ENCODE measurements at regions not wholly inside any gene's neighbourhood (a gene's known extent, or its start where the extent isn't known, plus 50 kb on each side); places are given as distances from the start of the nearest gene placed in this dataset.

GRCh38 chr1:218711001-218711400 is 365.9 kb downstream of the TGFB2 start:
- Histone ChIP-seq H3K9me3 (ENCODE audit: control insufficient read depth in 2 of 2, low read length in 2 of 2) (no peaks in the 10 kb centered on the region), H3K9ac (ENCODE audit: low read length in 2 of 2) (no peak overlapping the region), H3K4me1 (ENCODE audit: control insufficient read depth, insufficient read depth, low read length) (no peaks in the 10 kb centered on the region), H3K27ac (ENCODE audit: low read length) (no peak overlapping the region), H3K4me3 (ENCODE audit: low read length in 2 of 2) (no peak overlapping the region), H3K27me3 (ENCODE audit: control insufficient read depth in 1 of 2, insufficient read depth in 2 of 2, low read length in 2 of 2) (no peaks in the 10 kb centered on the region), H3K36me3 (ENCODE audit: control insufficient read depth in 2 of 2, insufficient read depth in 2 of 2, low read length in 2 of 2) (no peaks in the 10 kb centered on the region)

DNA sequence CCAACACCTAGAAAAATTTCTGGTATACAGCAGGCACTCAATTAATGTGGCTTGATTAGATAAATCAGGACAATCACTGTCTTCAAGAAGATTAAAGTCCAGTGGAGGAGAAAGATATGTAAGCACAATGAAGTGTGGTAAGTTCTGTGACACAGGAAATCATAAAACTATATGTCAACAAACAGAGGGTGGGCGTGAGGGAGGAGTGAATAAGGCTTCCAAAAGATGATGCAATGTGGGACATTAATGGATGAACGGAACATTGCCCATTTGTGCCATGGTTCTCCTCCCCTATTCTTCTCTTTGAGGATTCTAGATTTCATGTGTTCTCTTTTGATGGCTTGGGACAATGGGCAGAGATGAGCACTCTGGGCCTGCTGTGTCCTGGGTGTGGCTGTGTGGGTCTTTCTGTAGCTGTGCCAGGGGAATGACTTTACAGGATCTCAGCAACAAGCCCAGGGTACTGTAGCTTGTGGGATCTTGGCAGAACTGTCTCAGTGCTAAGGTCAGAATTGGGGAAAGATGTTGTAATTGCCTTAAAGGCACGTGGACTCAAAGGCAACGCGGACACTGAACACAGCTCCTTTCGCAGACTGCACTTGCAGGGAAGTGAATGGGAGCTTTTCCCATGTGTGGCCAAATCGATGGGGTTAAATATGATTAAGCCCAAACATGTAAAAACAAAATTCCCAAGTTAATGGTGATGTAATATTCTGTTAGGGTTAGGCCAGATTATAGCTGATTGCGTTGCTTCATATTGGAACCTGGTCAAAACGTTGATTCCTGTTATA is 366.9 kb downstream of the TGFB2 start:
- no peaks in the 10 kb centered on the region for H3K4me1 ChIP-seq (ENCODE audit: control insufficient read depth, insufficient read depth, low read length)
- H3K27me3 ChIP-seq (ENCODE audit: control insufficient read depth in 1 of 2, insufficient read depth in 2 of 2, low read length in 2 of 2), result no peaks in the 10 kb centered on the region
- H3K4me3 ChIP-seq (ENCODE audit: low read length in 2 of 2), result no peak overlapping the region
- no peak overlapping the region for H3K9ac ChIP-seq (ENCODE audit: low read length in 2 of 2)
- H3K36me3 ChIP-seq (ENCODE audit: control insufficient read depth in 2 of 2, insufficient read depth in 2 of 2, low read length in 2 of 2), result no peaks in the 10 kb centered on the region
- H3K27ac ChIP-seq (ENCODE audit: low read length), result no peak overlapping the region
- no peaks in the 10 kb centered on the region for H3K9me3 ChIP-seq (ENCODE audit: control insufficient read depth in 2 of 2, low read length in 2 of 2)

- H3K4me3 ChIP-seq (ENCODE audit: low read length in 2 of 2), result no peak overlapping the region
- H3K27ac ChIP-seq (ENCODE audit: low read length), result no peak overlapping the region
- no peak overlapping the region for H3K9ac ChIP-seq (ENCODE audit: low read length in 2 of 2)
These were observed 367.5 kb downstream of the TGFB2 start for GRCh38 chr1:218712677-218713076.

GRCh38 chr1:218715961-218716669 is 371.0 kb downstream of the TGFB2 start:
- Histone ChIP-seq H3K9me3 (ENCODE audit: control insufficient read depth in 2 of 2, low read length in 2 of 2) (no peaks in the 10 kb centered on the region), H3K4me1 (ENCODE audit: control insufficient read depth, insufficient read depth, low read length) (no peaks in the 10 kb centered on the region), H3K4me3 (ENCODE audit: low read length in 2 of 2) (no peak overlapping the region), H3K36me3 (ENCODE audit: control insufficient read depth in 2 of 2, insufficient read depth in 2 of 2, low read length in 2 of 2) (no peaks in the 10 kb centered on the region), H3K27me3 (ENCODE audit: control insufficient read depth in 1 of 2, insufficient read depth in 2 of 2, low read length in 2 of 2) (no peaks in the 10 kb centered on the region), H3K9ac (ENCODE audit: low read length in 2 of 2) (no peak overlapping the region), H3K27ac (ENCODE audit: low read length) (no peak overlapping the region)

More at GRCh38 chr1:218712677-218713076, 367.5 kb downstream of the TGFB2 start:
- Histone ChIP-seq H3K36me3 (ENCODE audit: control insufficient read depth in 2 of 2, insufficient read depth in 2 of 2, low read length in 2 of 2) (no peaks in the 10 kb centered on the region), H3K9me3 (ENCODE audit: control insufficient read depth in 2 of 2, low read length in 2 of 2) (no peaks in the 10 kb centered on the region), H3K27me3 (ENCODE audit: control insufficient read depth in 1 of 2, insufficient read depth in 2 of 2, low read length in 2 of 2) (no peaks in the 10 kb centered on the region), H3K4me1 (ENCODE audit: control insufficient read depth, insufficient read depth, low read length) (no peaks in the 10 kb centered on the region)

- Histone ChIP-seq H3K9me3 (ENCODE audit: control insufficient read depth in 2 of 2, low read length in 2 of 2) (no peaks in the 10 kb centered on the region), H3K4me1 (ENCODE audit: control insufficient read depth, insufficient read depth, low read length) (no peaks in the 10 kb centered on the region), H3K4me3 (ENCODE audit: low read length in 2 of 2) (no peak overlapping the region), H3K27me3 (ENCODE audit: control insufficient read depth in 1 of 2, insufficient read depth in 2 of 2, low read length in 2 of 2) (no peaks in the 10 kb centered on the region), H3K36me3 (ENCODE audit: control insufficient read depth in 2 of 2, insufficient read depth in 2 of 2, low read length in 2 of 2) (no peaks in the 10 kb centered on the region), H3K9ac (ENCODE audit: low read length in 2 of 2) (no peak overlapping the region), H3K27ac (ENCODE audit: low read length) (no peak overlapping the region)
These were observed 372.4 kb downstream of the TGFB2 start for GRCh38 chr1:218717575-218717974.

- no peak overlapping the region for H3K27ac ChIP-seq (ENCODE audit: low read length)
- H3K27me3 ChIP-seq (ENCODE audit: control insufficient read depth in 1 of 2, insufficient read depth in 2 of 2, low read length in 2 of 2), result no peaks in the 10 kb centered on the region
- no peaks in the 10 kb centered on the region for H3K4me1 ChIP-seq (ENCODE audit: control insufficient read depth, insufficient read depth, low read length)
These were observed 373.1 kb downstream of the TGFB2 start for GRCh38 chr1:218718206-218718605.

GRCh38 chr1:218718977-218719376 is 373.8 kb downstream of the TGFB2 start:
- H3K27me3 ChIP-seq (ENCODE audit: control insufficient read depth in 1 of 2, insufficient read depth in 2 of 2, low read length in 2 of 2), result no peaks in the 10 kb centered on the region
- H3K4me1 ChIP-seq (ENCODE audit: control insufficient read depth, insufficient read depth, low read length), result no peaks in the 10 kb centered on the region
- no peaks in the 10 kb centered on the region for H3K36me3 ChIP-seq (ENCODE audit: control insufficient read depth in 2 of 2, insufficient read depth in 2 of 2, low read length in 2 of 2)
- no peak overlapping the region for H3K27ac ChIP-seq (ENCODE audit: low read length)
- no peak overlapping the region for H3K9ac ChIP-seq (ENCODE audit: low read length in 2 of 2)
- no peaks in the 10 kb centered on the region for H3K9me3 ChIP-seq (ENCODE audit: control insufficient read depth in 2 of 2, low read length in 2 of 2)
- no peak overlapping the region for H3K4me3 ChIP-seq (ENCODE audit: low read length in 2 of 2)

More at GRCh38 chr1:218718206-218718605, 373.1 kb downstream of the TGFB2 start:
- Histone ChIP-seq H3K9ac (ENCODE audit: low read length in 2 of 2) (no peak overlapping the region), H3K4me3 (ENCODE audit: low read length in 2 of 2) (no peak overlapping the region), H3K9me3 (ENCODE audit: control insufficient read depth in 2 of 2, low read length in 2 of 2) (no peaks in the 10 kb centered on the region), H3K36me3 (ENCODE audit: control insufficient read depth in 2 of 2, insufficient read depth in 2 of 2, low read length in 2 of 2) (no peaks in the 10 kb centered on the region)

DNA sequence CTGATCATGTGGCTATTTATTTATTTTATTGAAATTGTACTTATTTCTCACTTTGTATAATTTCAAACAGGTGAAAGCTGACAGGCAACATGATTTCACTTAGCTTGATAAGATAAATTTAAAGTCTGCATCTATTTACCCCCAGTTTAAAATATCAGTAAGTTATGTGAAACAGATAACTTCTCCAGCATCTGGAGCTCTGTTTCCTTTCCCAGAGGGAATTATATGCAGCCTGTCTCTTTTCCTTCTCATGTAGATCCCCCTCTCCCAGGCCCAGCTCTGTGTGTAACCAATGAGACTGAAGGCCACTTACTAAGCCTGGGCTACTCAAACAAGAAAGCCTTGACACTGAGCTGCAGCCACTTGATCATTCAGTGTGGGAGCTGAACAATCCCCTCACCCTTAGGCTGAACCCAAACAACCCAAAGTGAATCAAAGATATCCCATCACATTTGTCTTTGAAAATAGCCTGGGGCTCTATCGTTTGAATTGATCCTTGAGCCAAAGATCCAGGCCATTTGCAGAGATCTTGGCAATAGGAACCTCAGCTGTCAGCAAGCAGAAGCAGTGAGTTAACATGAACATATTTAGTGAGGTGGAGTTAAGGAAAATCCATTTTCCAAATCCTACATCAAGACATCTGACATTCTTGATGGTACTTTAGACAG is 383.9 kb downstream of the TGFB2 start:
- no peaks in the 10 kb centered on the region for H3K9me3 ChIP-seq (ENCODE audit: control insufficient read depth in 2 of 2, low read length in 2 of 2)
- no peaks in the 10 kb centered on the region for H3K27me3 ChIP-seq (ENCODE audit: control insufficient read depth in 1 of 2, insufficient read depth in 2 of 2, low read length in 2 of 2)
- no peak overlapping the region for H3K9ac ChIP-seq (ENCODE audit: low read length in 2 of 2)
- no peak overlapping the region for H3K4me3 ChIP-seq (ENCODE audit: low read length in 2 of 2)
- H3K27ac ChIP-seq (ENCODE audit: low read length), result no peak overlapping the region
- no peaks in the 10 kb centered on the region for H3K36me3 ChIP-seq (ENCODE audit: control insufficient read depth in 2 of 2, insufficient read depth in 2 of 2, low read length in 2 of 2)
- no peaks in the 10 kb centered on the region for H3K4me1 ChIP-seq (ENCODE audit: control insufficient read depth, insufficient read depth, low read length)

- Histone ChIP-seq H3K9me3 (ENCODE audit: control insufficient read depth in 2 of 2, low read length in 2 of 2) (no peaks in the 10 kb centered on the region), H3K27me3 (ENCODE audit: control insufficient read depth in 1 of 2, insufficient read depth in 2 of 2, low read length in 2 of 2) (no peaks in the 10 kb centered on the region), H3K9ac (ENCODE audit: low read length in 2 of 2) (no peak overlapping the region), H3K4me3 (ENCODE audit: low read length in 2 of 2) (no peak overlapping the region), H3K27ac (ENCODE audit: low read length) (no peak overlapping the region), H3K4me1 (ENCODE audit: control insufficient read depth, insufficient read depth, low read length) (no peaks in the 10 kb centered on the region), H3K36me3 (ENCODE audit: control insufficient read depth in 2 of 2, insufficient read depth in 2 of 2, low read length in 2 of 2) (no peaks in the 10 kb centered on the region)
These were observed 390.4 kb downstream of the TGFB2 start for GRCh38 chr1:218735436-218736032.

- H3K27me3 ChIP-seq (ENCODE audit: control insufficient read depth in 1 of 2, insufficient read depth in 2 of 2, low read length in 2 of 2), result no peaks in the 10 kb centered on the region
- H3K9ac ChIP-seq (ENCODE audit: low read length in 2 of 2), result no peak overlapping the region
- no peak overlapping the region for H3K27ac ChIP-seq (ENCODE audit: low read length)
- peaks cover 0 to 2% of the 10 kb centered on the region in 2 donors for H3K9me3 ChIP-seq (ENCODE audit: control insufficient read depth in 2 of 2, low read length in 2 of 2)
- H3K4me1 ChIP-seq (ENCODE audit: control insufficient read depth, insufficient read depth, low read length), result no peaks in the 10 kb centered on the region
- H3K36me3 ChIP-seq (ENCODE audit: control insufficient read depth in 2 of 2, insufficient read depth in 2 of 2, low read length in 2 of 2), result no peaks in the 10 kb centered on the region
- H3K4me3 ChIP-seq (ENCODE audit: low read length in 2 of 2), result no peak overlapping the region
These were observed 394.3 kb downstream of the TGFB2 start for GRCh38 chr1:218739426-218739825.

Measured in stomach smooth muscle (tissue), 2 donors.